ENCODE measurements at regions not wholly inside any gene's neighbourhood (a gene's known extent, or its start where the extent isn't known, plus 50 kb on each side); places are given as distances from the start of the nearest gene placed in this dataset.

DNA sequence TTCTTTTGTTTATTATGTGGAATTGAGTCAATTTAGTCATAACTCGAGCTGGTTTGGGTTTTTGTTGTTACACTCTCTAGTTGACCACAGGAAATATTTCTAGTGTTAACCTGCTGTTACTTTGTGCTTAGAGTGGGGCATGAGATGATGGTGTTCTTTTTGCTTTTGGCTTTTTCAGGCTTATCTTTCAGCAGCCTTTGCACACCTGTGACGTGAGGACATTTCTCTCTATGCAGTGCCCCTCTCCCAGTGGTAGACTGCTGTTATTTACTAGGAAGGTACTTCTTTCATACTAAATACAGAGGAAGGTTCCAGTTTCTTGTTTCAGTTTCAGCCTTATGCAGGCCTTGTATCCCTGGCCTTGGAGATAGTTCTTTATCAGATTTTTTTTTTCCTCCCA lies 766.8 kb upstream of the MAN1A1 start:
- no TSS peak for BruUV-seq (replicated peaks)
- H3K36me3 ChIP-seq (ENCODE audit: insufficient read depth, low read length): no peaks in the 10 kb centered on the region
- TF ChIP-seq, protein P1, sequence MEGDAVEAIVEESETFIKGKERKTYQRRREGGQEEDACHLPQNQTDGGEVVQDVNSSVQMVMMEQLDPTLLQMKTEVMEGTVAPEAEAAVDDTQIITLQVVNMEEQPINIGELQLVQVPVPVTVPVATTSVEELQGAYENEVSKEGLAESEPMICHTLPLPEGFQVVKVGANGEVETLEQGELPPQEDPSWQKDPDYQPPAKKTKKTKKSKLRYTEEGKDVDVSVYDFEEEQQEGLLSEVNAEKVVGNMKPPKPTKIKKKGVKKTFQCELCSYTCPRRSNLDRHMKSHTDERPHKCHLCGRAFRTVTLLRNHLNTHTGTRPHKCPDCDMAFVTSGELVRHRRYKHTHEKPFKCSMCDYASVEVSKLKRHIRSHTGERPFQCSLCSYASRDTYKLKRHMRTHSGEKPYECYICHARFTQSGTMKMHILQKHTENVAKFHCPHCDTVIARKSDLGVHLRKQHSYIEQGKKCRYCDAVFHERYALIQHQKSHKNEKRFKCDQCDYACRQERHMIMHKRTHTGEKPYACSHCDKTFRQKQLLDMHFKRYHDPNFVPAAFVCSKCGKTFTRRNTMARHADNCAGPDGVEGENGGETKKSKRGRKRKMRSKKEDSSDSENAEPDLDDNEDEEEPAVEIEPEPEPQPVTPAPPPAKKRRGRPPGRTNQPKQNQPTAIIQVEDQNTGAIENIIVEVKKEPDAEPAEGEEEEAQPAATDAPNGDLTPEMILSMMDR (conservative IDR thresholded peaks at IDR 0.05; ENCODE audit: low read length): no peak
- no peak for TF ChIP-seq EZH2phosphoT487 (IDR thresholded peaks at IDR 0.05; ENCODE audit: borderline replicate concordance, low read depth, low read length)
- no peak overlapping the region for H3K4me3 ChIP-seq (ENCODE audit: low read depth, low read length, poor library complexity, severe bottlenecking)
- no peak overlapping the region for H3K4me2 ChIP-seq (ENCODE audit: low read length)
- no peaks in the 10 kb centered on the region for H3K9me3 ChIP-seq (ENCODE audit: low read length)
- H2AFZ ChIP-seq (ENCODE audit: low read length): no peak overlapping the region
- no peak overlapping the region for H3K27ac ChIP-seq (ENCODE audit: low read depth, low read length, poor library complexity, severe bottlenecking)
- no peak for DNase-seq (ENCODE audit: low spot score)
- intact Hi-C loops (cut with micrococcal nuclease; ENCODE audit: unreplicated experiment): no loop called here
- CTCF ChIA-PET (ENCODE audit: unreplicated experiment): no interaction called here
- no peaks in the 10 kb centered on the region for H3K79me2 ChIP-seq (ENCODE audit: insufficient read depth, low read depth, low read length)
- H3K9me2 ChIP-seq (ENCODE audit: insufficient read depth, low read length): no peaks in the 10 kb centered on the region
- POLR2A ChIA-PET: no interaction called here
- no peaks in the 10 kb centered on the region for H3K4me1 ChIP-seq (ENCODE audit: insufficient read depth, low read length, poor library complexity, severe bottlenecking)
- H4K20me1 ChIP-seq (ENCODE audit: insufficient read depth, low read length): no peaks in the 10 kb centered on the region

DNA sequence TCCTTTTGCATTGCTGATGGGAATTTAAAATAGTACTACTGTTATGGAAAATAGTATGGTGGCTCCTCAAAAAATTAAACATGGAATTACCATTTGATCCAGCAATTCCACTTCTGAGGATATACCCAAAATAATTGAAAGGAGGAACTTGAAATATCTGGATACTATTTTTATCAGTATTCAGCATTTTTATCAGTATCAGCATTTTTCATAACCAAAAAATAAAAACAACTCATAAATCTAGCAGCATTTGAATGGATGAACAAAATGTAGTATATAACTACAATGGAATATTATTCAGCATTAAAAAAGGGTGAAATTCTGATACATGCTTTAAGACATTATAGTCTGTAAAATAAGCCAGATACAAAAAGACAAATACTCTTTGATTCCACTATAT lies 763.4 kb upstream of the MAN1A1 start:
- Histone ChIP-seq H3K4me2 (ENCODE audit: low read length) (no peak overlapping the region), H3K9me2 (ENCODE audit: insufficient read depth, low read length) (no peaks in the 10 kb centered on the region), H2AFZ (ENCODE audit: low read length) (no peak overlapping the region), H3K4me3 (ENCODE audit: low read depth, low read length, poor library complexity, severe bottlenecking) (no peak overlapping the region), H3K27ac (ENCODE audit: low read depth, low read length, poor library complexity, severe bottlenecking) (no peak overlapping the region), H4K20me1 (ENCODE audit: insufficient read depth, low read length) (no peaks in the 10 kb centered on the region), H3K9me3 (ENCODE audit: low read length) (no peaks in the 10 kb centered on the region), H3K79me2 (ENCODE audit: insufficient read depth, low read depth, low read length) (no peaks in the 10 kb centered on the region), H3K4me1 (ENCODE audit: insufficient read depth, low read length, poor library complexity, severe bottlenecking) (no peaks in the 10 kb centered on the region), H3K36me3 (ENCODE audit: insufficient read depth, low read length) (no peaks in the 10 kb centered on the region)
- POLR2A ChIA-PET: no interaction called here
- intact Hi-C loops (cut with micrococcal nuclease; ENCODE audit: unreplicated experiment): no loop called here
- no peak for DNase-seq (ENCODE audit: low spot score)
- no TSS peak for BruUV-seq (replicated peaks)
- TF ChIP-seq EZH2phosphoT487 (IDR thresholded peaks at IDR 0.05; ENCODE audit: borderline replicate concordance, low read depth, low read length): no peak
- TF ChIP-seq, protein P1 (conservative IDR thresholded peaks at IDR 0.05; ENCODE audit: low read length): no peak
- CTCF ChIA-PET (ENCODE audit: unreplicated experiment): no interaction called here

DNA sequence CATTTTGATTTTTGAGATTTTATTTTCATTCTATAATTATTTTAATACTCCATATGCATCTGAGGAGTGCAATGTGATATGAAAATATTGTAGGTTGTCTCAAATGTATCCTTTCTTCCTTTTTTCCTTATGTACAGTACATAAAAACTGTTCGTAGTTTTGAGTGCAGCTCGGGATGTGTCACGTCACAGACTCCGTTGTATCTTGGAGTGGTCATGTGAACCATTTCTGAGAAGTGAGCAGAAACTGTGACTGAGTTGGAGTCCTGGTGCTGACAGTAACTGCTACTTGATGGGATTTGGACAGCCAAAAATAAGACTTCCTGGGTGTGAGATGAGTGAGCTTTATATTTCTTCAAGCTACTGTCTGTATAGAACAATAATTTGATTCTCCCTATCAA lies 761.4 kb upstream of the MAN1A1 start:
- Histone ChIP-seq H3K4me3 (ENCODE audit: low read depth, low read length, poor library complexity, severe bottlenecking) (no peak overlapping the region), H3K9me3 (ENCODE audit: low read length) (no peaks in the 10 kb centered on the region), H3K36me3 (ENCODE audit: insufficient read depth, low read length) (no peaks in the 10 kb centered on the region), H2AFZ (ENCODE audit: low read length) (no peak overlapping the region), H4K20me1 (ENCODE audit: insufficient read depth, low read length) (no peaks in the 10 kb centered on the region), H3K79me2 (ENCODE audit: insufficient read depth, low read depth, low read length) (no peaks in the 10 kb centered on the region), H3K9me2 (ENCODE audit: insufficient read depth, low read length) (no peaks in the 10 kb centered on the region), H3K4me2 (ENCODE audit: low read length) (no peak overlapping the region), H3K4me1 (ENCODE audit: insufficient read depth, low read length, poor library complexity, severe bottlenecking) (no peaks in the 10 kb centered on the region), H3K27ac (ENCODE audit: low read depth, low read length, poor library complexity, severe bottlenecking) (no peak overlapping the region)
- intact Hi-C loops (cut with micrococcal nuclease; ENCODE audit: unreplicated experiment): no loop called here
- no peak for DNase-seq (ENCODE audit: low spot score)
- no TSS peak for BruUV-seq (replicated peaks)
- TF ChIP-seq, protein P1 (conservative IDR thresholded peaks at IDR 0.05; ENCODE audit: low read length): no peak
- no peak for TF ChIP-seq EZH2phosphoT487 (IDR thresholded peaks at IDR 0.05; ENCODE audit: borderline replicate concordance, low read depth, low read length)
- POLR2A ChIA-PET: interaction anchor here (0.8 kb wide), 1 partner anchor 124 kb away, joined by 4 read pairs; no protein-coding TSS in a partner anchor
- CTCF ChIA-PET (ENCODE audit: unreplicated experiment): no interaction called here
